ENCODE measurements at regions not wholly inside any gene's neighbourhood (a gene's known extent, or its start where the extent isn't known, plus 50 kb on each side); places are given as distances from the start of the nearest gene placed in this dataset.
"Not testable (repeated sequence)": the region's sequence is repeated elsewhere in the genome, so short reads cannot be mapped to it uniquely, and the experiment has no call there.

- DNase-seq (ENCODE audit: insufficient read length, low spot score) (no peak), FAIRE-seq (no peak)
- no peak for TF ChIP-seq POLR2A (IDR thresholded peaks at IDR 0.05; ENCODE audit: low read depth, low read length)
Measured at GRCh38 chr9:38518826-38519225, 94.6 kb upstream of the IGFBPL1 start.

- peak; percentile 98 for FAIRE-seq
Measured at GRCh38 chr9:38516273-38516672, 92.0 kb upstream of the IGFBPL1 start.

DNA sequence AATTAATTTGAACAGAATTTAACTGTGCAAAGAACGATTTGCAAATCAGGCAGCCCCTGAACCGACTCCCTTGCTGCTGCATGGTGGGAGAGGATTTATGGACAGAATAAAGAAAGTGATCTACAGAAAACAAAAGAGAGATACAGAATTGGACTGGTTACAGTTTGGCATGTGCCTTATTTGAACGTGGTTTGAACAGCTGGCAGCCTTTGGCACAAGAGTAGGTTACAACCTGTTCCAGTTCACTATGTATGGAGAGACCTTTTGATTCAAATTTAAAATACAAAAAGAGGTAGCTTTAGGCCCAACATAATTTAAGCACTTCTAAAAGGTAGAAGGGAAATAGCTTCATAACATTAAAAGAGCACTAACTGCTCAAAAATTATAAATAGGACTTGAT lies 90.8 kb upstream of the IGFBPL1 start:
- not testable (repeated sequence) for DNase-seq (ENCODE audit: insufficient read length, low spot score)
- peak; percentile 55 for FAIRE-seq

More at GRCh38 chr9:38516273-38516672, 92.0 kb upstream of the IGFBPL1 start:
- peak; percentile 42 for DNase-seq (ENCODE audit: insufficient read length, low spot score)

GRCh38 chr9:38510340-38510739 lies 86.1 kb upstream of the IGFBPL1 start:
- DNase-seq (ENCODE audit: insufficient read length, low spot score): not testable (repeated sequence)
- FAIRE-seq: peak; percentile 69

DNA sequence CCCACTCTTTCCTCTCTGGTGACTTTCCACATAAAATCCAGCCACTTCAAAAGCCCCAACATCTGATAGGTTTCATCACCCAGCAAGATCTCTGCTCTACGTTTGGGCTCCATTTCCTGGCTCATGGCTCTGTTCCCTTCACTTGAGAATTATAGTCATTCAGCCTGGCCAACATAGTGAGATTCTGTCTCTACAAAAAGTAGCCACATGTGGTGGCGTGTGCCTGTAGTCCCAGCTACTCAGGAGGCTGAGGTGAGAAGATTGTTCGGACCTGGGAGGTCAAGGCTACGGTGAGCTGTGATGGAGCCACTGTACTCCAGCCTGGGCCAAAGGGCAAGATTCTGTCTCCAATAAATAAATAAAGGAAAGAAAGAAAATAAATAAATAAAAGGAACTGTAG lies 83.3 kb upstream of the IGFBPL1 start:
- no peak for FAIRE-seq
- no peak for DNase-seq (ENCODE audit: insufficient read length, low spot score)
- no peak for TF ChIP-seq POLR2A (IDR thresholded peaks at IDR 0.05; ENCODE audit: low read depth, low read length)

- DNase-seq (ENCODE audit: insufficient read length, low spot score); FAIRE-seq: not testable (repeated sequence)
Measured at GRCh38 chr9:38500171-38500570, 75.9 kb upstream of the IGFBPL1 start.

- not testable (repeated sequence) for DNase-seq (ENCODE audit: insufficient read length, low spot score)
- FAIRE-seq: peak; percentile 60
Measured at GRCh38 chr9:38498551-38498950, 74.3 kb upstream of the IGFBPL1 start.

DNA sequence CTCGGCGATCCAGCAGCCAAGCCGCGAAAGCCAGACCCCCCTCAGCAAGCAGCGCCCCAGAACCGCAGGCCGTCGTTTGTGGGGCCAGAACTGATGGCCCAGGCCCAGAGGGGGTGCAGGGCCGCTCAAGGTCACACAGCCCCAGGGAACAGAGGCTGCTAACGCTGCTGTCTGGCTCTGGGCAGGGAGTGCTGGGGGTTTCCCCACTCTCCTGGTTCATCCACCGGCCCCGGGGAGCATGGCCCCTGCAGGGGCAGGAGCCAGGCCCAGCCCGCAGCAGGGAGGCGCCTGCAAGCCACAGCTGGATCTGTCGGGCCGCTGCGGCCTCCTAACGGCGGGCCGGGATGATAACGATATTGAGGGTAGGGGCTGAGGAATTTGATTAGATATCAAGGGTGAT lies 64.8 kb upstream of the IGFBPL1 start:
- DNase-seq (ENCODE audit: insufficient read length, low spot score) (no peak), FAIRE-seq (no peak)
- no peak for TF ChIP-seq POLR2A (IDR thresholded peaks at IDR 0.05; ENCODE audit: low read depth, low read length)

DNA sequence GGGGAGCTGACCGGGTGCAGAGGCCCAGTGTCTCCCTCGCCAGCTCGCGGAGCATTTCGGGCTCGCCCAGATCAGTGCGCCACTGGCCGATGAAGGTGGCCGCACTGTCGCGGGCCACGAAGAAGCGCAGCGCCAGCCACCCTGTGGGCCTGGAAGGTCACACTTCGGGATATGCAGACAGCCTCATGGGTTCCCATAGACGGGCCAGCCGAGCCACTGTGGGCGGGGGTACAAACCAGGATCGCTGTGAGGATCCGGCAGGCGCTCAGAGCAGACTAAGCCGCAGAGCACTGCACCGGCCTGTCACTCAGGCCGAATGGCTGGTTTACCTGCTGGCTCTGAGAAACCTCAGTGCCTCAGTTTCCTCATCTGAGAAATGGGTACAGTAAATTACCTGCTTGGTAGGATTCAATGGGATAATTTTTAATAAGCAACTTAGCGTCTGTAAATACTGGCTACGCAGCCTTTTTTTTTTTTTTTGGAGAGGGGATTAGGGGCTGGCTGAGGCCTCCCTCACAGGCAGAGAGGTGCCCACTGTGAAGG lies 64.0 kb upstream of the IGFBPL1 start:
- no peak for TF ChIP-seq POLR2A (IDR thresholded peaks at IDR 0.05; ENCODE audit: low read depth, low read length)

DNA sequence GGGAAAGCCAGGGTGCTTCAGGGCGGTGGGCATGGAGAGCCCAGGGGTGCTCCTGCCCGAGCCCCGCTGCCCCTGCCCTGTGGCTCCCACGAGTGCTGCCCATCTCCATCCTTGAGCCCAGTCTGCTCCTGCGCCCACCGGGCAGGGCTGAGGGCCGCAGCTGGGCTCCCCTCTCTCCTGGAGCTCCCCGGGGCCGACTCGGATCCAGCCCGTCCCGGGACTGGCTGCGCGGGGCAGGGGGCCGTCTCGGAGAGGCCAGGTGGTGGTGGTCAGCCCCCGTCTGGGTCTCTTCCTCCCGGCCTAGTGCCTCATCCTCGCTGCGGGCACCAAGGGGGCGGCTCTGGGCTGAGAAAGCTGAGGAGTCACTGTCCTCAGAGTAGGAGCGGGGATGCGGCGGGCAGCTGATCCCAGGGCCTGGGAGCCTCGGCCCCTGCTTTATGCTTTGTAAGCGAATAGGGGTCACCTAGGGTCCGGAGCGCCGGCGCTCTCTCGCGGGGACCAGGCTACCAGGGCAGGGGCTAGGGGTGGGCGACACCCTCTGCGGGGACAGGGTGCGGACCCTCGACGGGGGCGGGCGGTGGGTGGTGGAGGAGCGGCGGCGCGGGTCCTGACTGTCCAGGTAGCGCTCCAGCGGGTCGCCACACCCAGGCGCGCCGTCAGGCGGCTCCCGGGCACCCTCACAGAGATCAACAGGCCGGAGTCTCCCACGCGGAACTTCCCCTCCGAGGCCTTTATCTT lies 63.3 kb upstream of the IGFBPL1 start:
- not testable (repeated sequence) for DNase-seq (ENCODE audit: insufficient read length, low spot score); FAIRE-seq

More for the DNA sequence above, 64.0 kb upstream of the IGFBPL1 start:
- no peak for DNase-seq (ENCODE audit: insufficient read length, low spot score)
- no peak for FAIRE-seq

DNA sequence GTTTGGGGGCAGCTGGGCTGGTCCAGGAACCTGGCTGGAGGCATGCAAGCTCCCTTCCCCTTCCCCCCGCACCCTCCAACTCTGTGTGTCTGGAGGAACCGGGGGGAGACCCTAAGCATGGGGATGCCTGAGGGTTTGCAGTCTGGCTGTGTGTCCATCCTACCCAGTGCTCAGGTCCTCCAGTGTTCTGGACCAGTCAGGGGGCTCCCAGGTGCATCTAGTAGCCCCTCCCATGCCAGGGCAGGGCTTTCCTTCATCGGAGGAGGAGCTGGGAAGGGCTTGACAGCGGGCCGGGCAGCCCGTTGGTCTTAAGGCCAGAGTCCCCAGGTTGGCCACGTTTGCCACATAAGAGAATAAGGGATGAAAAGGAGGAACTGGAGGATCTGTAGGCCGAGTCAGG lies 62.6 kb upstream of the IGFBPL1 start:
- no peak for DNase-seq (ENCODE audit: insufficient read length, low spot score)
- no peak for FAIRE-seq
- no peak for TF ChIP-seq POLR2A (IDR thresholded peaks at IDR 0.05; ENCODE audit: low read depth, low read length)

GRCh38 chr9:38486056-38486615 lies 61.9 kb upstream of the IGFBPL1 start:
- TF ChIP-seq POLR2A (IDR thresholded peaks at IDR 0.05; ENCODE audit: low read depth, low read length): no peak
- FAIRE-seq (no peak), DNase-seq (ENCODE audit: insufficient read length, low spot score) (no peak)

DNA sequence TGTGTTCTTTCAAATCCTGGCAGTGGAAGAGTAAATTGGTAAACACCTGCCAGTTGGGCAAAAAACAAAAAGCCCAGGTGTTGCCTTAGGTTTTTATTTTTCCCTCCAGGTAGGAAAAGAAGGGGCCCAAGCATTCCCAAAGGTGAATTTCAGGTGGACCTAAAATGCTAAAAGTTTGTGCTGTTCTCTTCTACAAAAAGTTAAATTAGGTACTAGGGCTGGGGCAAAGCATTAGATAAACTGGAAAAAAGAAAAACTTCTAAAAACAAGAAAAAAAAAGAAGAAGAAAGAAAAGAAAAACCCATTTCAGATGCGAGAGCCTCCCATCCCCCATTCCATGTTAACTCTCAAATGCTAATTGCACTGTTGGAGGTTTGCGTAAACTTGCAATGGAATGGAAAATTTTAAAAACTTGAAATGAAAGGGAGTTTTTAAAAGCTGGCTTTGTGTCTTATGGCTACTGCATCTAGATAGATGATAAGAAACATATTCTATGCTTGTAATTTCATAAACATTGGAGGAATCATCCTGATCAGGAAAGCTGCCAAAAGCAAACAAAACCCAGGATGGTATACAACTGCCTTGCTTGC lies 59.9 kb upstream of the IGFBPL1 start:
- DNase-seq (ENCODE audit: insufficient read length, low spot score): not testable (repeated sequence)

DNA sequence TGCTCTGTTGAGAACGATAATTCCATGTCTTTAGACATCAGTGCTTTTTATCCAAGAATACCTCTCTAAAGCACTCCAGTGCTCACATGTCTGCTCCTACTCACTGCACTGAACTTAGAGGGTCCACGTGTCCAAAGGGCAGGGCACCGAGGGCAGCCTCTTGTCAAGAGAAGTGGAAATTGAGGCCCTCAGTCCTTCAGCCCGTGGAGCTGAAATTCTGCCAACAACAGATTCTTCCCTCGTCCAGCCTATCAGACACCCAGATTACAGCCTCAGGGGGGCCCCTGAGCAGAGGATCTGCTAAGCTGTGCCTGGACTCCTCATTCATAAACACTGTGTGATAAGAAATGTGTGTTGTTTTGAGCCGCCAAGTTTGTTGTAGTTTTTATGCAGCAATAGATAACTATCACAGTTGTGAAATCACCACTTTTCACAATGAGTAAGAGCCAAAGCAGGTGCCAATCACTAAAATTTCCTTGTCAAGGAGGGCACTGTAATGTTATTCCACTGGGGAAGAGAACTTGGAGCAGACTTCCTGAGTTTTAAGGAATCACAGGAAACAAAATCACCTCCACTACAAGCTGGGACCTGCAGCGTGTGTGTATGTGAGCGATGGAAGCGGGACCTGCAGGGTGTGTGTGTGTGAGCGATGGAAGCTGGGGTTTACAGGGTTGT lies 58.8 kb upstream of the IGFBPL1 start:
- no peak for FAIRE-seq
- DNase-seq (ENCODE audit: insufficient read length, low spot score): no peak
- TF ChIP-seq POLR2A (IDR thresholded peaks at IDR 0.05; ENCODE audit: low read depth, low read length): no peak

More for the DNA sequence above, 59.9 kb upstream of the IGFBPL1 start:
- not testable (repeated sequence) for FAIRE-seq

GRCh38 chr9:38478211-38478610 lies 54.0 kb upstream of the IGFBPL1 start:
- FAIRE-seq (no peak), DNase-seq (ENCODE audit: insufficient read length, low spot score) (no peak)
- TF ChIP-seq POLR2A (IDR thresholded peaks at IDR 0.05; ENCODE audit: low read depth, low read length): no peak

- DNase-seq (ENCODE audit: insufficient read length, low spot score): not testable (repeated sequence)
- peak; percentile 6 for FAIRE-seq
Measured at GRCh38 chr9:38474476-38474875, 50.2 kb upstream of the IGFBPL1 start.

All from H54 (cell line).